ENCODE measurements at regions not wholly inside any gene's neighbourhood (a gene's known extent, or its start where the extent isn't known, plus 50 kb on each side); places are given as distances from the start of the nearest gene placed in this dataset.
"Not testable (repeated sequence)": the region's sequence is repeated elsewhere in the genome, so short reads cannot be mapped to it uniquely, and the experiment has no call there.

- DNase-seq: no peak
Observed at GRCh38 chr7:53087274-53087673, 51.8 kb downstream of the POM121L12 start.

- DNase-seq: no peak
Observed at GRCh38 chr7:53094191-53094590, 58.8 kb downstream of the POM121L12 start.

GRCh38 chr7:53094827-53095226, 59.4 kb downstream of the POM121L12 start:
- no peak for DNase-seq

GRCh38 chr7:53095731-53096501, 60.5 kb downstream of the POM121L12 start:
- no peak for DNase-seq

- no peak for DNase-seq
Observed at GRCh38 chr7:53100091-53100490, 64.7 kb downstream of the POM121L12 start.

GRCh38 chr7:53101026-53101425, 65.6 kb downstream of the POM121L12 start:
- no peak for DNase-seq

- DNase-seq: no peak
Observed at GRCh38 chr7:53110425-53110824, 75.0 kb downstream of the POM121L12 start.

GRCh38 chr7:53111031-53111430, 75.6 kb downstream of the POM121L12 start:
- no peak for DNase-seq

- no peak for DNase-seq
Observed at GRCh38 chr7:53113424-53113823, 78.0 kb downstream of the POM121L12 start.

- DNase-seq: no peak
Observed at GRCh38 chr7:53119514-53119941, 84.1 kb downstream of the POM121L12 start.

- no peak for DNase-seq
Observed at GRCh38 chr7:53121374-53121773, 85.9 kb downstream of the POM121L12 start.

- no peak for DNase-seq
Observed at GRCh38 chr7:53131697-53132096, 96.3 kb downstream of the POM121L12 start.

- DNase-seq: no peak
Observed at GRCh38 chr7:53151496-53151895, 116.1 kb downstream of the POM121L12 start.

GRCh38 chr7:53187184-53187583, 151.8 kb downstream of the POM121L12 start:
- not testable (repeated sequence) for DNase-seq

GRCh38 chr7:53191191-53191695, 155.8 kb downstream of the POM121L12 start:
- DNase-seq: no peak

- DNase-seq: no peak
Observed at GRCh38 chr7:53191836-53192443, 156.5 kb downstream of the POM121L12 start.

GRCh38 chr7:53205006-53205405, 169.6 kb downstream of the POM121L12 start:
- DNase-seq: no peak

GRCh38 chr7:53209129-53209528, 173.7 kb downstream of the POM121L12 start:
- no peak for DNase-seq

GRCh38 chr7:53214463-53214862, 179.0 kb downstream of the POM121L12 start:
- DNase-seq: no peak

- DNase-seq: no peak
Observed at GRCh38 chr7:53218730-53219504, 183.5 kb downstream of the POM121L12 start.

GRCh38 chr7:53229202-53229601, 193.8 kb downstream of the POM121L12 start:
- DNase-seq: no peak

GRCh38 chr7:53237344-53237913, 202.0 kb downstream of the POM121L12 start:
- DNase-seq: no peak

GRCh38 chr7:53238021-53238605, 202.7 kb downstream of the POM121L12 start:
- DNase-seq: no peak

Data from NCI-H1092 treated with DMSO at 0.1 percent for 48 hours (cell line).